SK-N-DZ (cell line): ENCODE measurements at regions not wholly inside any gene's neighbourhood (a gene's known extent, or its start where the extent isn't known, plus 50 kb on each side); places are given as distances from the start of the nearest gene placed in this dataset.
A peak's percentile ranks its signal among the peaks of the same experiment; 100 is the strongest.
"Not testable (repeated sequence)": the region's sequence is repeated elsewhere in the genome, so short reads cannot be mapped to it uniquely, and the experiment has no call there.

Source experiments
- DNase-seq: peaks from one replicate; pipeline ENCODE4 v3.0.0-alpha.2; 2015; ENCODE audit warnings: low spot score

DNA sequence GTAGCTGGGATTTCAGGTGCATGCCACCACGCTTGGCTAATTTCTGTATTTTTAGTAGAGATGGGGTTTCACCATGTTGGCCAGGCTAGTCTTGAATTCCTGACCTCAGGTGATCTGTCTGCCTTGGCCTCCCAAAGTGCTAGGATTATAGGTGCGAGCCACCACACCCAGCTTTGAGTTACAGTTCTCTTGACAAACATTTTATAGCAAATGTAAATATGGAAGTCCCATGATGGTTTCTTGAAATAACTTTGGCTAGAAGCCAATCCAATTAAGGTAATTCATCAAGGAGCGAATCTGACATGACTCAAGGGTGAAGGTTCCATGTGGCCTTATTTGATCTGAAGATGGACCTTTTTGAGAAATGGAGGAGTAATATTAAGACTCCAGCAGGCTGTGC, 76.2 kb upstream of the RFLNA start:
- not testable (repeated sequence) for DNase-seq

DNA sequence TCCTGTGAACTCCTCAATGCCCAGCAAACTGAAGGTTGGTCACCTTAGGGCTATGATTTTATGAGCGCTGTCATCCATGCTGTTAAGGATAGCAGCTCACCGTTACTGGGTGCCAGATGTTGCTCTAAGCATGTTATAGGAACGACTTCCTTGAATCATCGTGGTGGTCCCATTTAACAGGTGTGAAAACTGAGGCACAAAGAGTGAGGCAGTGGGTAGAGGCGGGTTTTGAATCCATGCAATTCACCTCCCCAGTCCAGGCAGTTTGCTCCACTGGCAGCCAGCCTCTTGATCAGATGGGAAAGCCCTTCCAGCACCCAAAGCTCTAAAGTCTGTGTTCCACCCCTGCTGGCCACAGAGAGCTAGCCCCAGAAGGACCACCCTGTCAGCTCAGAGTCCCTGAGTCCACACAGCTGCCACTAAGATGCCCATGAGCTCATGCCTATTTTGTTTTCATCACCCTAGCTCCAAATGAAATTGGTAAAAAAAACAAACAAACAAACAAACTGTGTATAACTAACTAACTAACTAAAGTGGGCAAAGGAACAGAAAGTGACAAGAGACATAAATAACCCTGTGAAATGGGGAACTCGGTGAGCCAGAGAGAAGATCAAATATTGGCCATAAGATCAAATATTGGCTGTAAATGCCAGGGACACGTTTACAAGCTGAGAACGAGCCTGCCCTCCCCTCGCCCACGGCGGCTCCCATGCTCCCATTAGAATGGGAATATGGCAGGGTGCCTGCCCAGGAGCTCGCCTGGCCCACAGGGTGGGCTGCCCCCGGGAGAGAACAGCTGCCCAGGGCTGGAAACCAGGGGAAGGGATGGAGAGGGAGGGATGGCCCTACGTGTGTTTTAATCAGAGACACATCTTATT, 72.3 kb upstream of the RFLNA start:
- no peak for DNase-seq

DNA sequence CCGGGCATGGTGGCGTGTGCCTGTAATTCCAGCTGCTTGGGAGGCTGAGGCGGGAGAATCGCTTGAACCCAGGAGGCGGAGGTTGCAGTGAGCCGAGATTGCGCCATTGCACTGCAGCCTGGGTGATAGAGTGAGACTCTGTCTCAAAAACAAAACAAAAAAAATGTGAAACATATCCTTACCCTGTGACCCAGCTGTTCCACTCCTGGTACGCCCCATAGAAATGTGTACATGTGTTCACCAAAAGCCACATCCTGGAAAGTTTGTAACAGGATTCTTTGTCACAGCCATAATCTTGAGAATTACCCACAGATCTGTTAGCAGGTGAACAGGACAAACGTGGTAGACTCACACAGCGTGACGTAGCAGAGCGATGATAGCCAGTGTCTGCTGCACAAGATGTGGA, 71.2 kb upstream of the RFLNA start:
- not testable (repeated sequence) for DNase-seq

DNA sequence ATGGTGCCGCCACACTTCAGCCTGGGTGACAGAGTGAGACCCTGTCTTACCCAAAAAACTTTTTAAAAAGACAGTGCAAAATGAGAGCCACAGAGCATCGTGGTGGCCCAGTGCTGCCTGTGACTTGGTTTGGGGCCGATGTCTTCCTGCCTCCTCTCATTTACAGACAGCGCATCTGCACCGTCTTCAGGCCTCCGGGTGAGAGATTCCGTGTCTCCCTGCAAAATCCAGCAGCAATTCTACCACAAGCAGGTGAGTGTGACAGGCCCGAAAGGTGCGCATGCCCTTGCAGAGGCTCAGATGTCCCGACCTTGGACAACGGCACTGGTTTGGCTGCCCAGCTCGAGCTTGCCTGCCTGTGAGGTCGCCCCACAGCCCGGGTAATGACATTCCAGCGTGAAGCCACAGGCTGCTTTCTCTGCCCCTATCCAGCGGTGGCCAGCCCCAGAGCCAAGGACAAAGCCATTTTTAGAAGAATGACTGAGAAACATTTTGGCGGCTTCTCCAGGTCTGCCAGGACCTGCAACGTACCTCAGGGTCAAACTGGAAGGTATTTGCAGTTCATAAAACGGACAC, 70.3 kb upstream of the RFLNA start:
- no peak for DNase-seq

DNA sequence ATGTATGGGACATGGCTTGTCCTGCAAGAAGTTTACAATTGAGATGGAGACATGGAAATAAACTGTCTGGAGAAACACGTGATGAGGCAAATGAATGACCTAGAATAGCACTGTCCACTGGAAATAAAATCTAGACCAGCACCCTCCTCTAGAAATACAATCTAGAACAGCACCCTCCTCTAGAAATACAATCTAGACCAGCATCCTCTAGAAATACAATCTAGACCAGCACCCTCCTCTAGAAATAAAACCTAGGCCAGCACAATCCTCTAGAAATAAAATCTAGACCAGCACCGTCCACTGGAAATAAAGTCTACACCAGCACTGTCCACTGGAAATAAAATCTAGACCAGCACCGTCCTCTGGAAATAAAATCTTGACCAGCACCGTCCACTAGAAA, 69.2 kb upstream of the RFLNA start:
- no peak for DNase-seq

DNA sequence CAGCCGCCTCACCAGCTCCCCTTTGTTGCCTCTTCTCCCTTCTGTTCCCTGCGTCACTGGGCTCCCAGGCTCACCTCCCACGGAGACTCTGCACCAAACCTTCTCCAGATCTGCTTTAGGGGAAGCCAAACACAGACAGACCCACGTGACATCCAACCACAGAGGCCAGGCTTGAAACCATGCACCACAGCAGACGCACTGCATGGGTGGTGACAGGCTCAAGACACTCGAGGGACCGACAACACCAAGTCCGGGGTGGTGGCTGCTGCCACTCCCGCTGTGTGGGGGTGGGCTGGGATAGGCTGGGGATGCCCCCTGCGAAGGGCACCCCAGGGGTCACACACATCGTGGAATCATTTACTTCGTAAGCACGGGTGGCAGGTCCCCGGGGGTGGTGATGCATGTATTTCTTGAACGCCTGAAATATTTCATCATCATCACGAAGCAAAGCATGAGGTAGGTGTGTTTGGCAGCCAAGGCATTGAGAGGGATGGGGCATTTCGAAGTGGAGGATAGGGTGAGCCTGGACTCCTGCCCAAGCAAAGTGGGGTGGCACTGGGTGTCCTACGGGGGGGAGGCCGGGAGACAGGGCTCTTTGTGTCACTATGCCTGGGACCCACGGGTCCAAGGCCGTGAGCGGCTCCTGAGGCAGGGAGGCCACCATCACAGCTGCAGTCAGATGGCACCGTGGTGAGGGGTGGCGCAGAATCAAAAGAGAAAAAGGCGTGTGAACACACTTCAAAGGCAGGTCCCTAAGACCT, 66.8 kb upstream of the RFLNA start:
- DNase-seq, result no peak

DNA sequence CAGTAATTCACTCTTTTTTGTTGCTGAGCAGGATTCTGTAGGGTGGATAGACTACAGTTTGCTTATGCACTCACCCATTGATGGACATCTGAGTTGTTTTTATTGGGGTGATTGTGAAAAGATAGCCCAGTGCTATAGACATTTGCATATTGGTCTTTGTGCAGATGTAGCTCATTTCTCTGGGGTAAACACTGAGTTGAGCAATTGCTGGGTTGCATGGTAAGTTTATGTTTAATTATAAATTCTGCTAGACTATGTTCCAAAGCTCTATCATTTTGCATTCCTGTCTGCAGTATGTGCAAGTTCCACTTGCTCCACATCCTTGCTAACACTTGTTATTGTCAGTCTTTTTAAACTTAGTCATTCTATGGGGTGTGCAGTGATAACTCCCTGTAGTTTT, 65.4 kb upstream of the RFLNA start:
- no peak for DNase-seq

DNA sequence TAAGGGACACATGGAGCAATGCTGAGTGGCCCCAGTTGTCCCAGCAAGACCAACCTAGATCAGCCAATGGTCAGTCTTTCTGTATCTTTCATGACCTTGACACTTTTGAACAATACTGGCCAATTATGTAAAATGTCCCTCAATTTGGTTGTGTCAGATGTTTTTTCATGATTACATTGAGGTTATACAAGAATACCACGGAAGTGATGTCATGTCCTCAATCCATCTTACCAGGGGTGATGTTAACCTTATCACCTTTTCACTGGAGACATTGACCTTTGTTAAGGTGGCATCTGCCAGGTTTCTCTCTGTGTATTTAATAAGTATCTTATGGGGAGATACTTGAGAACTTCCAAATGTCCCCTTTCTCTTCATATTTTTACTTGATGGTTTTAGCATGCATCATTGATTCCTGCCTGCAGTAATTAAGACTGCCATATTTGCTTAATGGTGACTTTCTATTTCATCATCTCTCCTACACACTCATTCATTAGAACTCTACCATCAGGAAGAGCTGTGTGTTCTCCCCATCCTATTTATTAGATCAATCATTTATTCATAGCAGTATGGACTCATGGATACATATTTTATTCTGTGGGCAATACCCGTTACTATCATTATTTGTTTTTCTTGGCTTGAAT, 64.7 kb upstream of the RFLNA start:
- no peak for DNase-seq

DNA sequence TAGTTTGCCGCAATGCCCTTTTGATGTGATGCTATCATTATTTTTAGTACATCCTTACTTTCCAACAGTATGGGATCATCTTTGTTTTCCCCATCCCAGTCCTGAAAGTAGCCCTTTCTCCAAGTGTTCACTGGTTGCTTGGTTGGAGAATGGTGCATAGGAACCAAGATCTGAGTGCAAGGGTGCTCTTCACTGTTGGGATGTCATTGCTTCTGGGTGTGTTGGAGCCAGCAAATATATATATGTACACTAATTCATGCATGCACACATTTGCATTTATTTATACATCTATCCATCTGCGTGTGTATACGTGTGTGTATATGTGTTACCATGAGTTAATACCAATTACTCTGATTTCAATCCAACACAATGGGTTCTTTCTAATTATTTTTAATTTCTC, 64.1 kb upstream of the RFLNA start:
- DNase-seq, result no peak

DNA sequence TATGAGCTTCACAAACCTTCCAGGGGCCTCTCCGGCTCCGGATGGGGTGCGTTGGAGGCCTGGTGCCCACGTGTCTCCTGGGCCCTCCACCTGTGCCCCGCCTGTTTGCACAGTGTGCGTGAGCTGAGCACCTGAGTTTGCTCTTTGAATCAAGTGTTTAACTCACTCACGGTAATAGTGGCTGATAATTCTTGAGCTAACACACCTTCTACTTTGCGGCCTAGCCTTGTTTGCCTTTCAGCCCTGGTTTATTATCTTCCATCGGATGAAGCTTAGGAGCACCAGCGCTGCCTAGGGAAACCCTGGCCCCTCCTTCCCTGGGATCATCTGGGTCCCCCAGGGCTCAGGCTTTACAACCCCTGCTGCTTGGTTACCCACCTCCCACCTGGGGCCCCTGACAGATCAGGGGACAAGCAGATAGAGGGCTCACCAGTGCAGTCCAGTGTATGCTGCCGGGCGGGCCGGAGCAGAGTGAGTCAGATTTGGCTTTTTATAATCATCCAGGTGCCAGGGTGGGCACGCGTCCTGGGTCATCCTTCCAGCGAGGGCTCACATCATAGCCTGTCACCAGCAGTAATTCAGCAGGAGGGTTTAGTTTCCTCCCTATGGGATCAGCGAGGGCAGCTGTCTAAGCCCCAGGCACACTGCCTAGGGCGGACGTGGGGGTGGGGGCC, 62.8 kb upstream of the RFLNA start:
- no peak for DNase-seq

DNA sequence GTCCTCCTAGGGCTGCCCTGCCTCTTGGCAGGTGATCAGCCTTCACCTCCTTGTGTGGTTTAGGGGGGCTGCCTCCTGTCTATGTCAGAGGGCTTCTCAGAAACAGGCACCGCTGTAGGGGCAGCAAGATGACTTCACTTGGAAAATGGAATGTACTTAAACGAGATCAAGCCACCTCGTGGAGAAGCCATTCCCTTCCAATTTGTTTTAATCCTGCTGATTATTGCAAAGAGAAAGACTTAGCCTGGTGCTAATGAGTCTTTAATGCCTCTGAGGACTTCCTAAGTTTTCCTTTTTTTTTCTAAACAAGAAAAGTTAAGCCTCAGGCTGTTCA, 62.3 kb upstream of the RFLNA start:
- no peak for DNase-seq

DNA sequence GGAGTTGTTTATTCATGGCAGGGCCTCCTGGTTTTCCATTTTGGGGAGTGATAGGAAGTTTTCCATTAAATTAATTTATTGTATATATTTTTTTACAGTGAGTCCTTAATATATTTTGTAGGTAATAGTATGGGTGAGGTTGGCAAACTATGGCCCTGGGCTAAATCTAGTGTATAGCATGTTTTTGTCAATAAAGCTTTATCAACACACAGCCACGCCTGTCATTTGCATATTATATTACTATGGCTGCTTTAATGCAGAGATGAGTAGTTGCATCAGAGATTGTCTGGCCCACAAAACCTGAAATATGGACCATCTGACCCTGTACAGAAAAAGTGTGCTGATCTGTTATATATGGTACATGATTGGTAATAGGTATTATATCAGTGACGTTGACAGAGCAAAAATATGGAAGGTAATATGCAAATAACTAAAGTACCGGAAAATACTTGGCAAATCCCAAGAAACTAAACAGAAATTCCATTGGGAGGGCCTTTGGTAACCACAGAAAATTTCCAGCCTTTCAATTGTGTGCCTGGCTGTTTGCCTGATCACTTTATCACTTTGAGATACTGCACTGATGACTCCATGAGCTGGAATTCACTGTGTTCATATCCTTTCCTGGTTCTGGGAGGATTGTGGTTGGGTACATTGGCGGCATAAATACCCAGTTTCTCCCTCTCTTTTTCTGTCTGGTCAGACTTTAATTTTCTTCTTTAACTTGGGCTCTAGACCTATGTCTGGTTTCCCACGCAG, 61.7 kb upstream of the RFLNA start:
- no peak for DNase-seq

DNA sequence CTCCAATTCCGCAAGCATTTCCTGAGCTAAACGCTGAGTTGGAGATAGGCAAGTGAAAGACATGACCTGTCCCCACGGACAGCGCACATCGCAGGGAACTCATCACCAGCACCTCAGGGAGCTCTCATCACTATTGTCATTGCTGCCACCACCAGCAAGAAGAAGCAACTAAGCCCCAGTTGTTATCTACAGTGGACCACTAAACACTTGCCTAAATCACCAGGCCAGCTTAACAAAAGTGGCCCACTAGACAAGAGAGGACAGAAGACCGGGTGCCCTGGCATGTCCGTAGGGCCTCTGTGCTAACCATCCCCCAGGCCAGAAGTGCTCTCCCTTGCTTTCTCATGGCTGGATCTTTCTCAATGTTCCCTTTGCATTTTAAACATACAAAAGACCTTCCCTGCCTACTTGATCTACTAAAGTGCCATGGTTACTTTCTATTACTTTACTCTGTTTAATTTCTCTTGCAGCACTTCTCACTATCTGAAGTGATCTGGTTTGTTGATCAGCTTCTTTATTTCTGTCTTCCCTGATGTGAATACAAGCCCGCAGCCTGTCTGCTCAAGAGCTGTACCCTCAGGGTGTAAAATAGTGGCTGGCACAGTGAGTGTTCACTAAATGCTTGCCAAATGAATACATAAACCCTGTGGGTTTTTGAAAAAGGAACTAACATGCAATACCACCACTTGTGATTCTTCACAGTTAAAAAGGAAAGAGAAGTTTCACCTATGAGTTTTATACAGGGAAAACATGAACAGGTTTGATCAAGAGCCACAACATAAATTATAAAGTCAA, 60.9 kb upstream of the RFLNA start:
- no peak for DNase-seq

DNA sequence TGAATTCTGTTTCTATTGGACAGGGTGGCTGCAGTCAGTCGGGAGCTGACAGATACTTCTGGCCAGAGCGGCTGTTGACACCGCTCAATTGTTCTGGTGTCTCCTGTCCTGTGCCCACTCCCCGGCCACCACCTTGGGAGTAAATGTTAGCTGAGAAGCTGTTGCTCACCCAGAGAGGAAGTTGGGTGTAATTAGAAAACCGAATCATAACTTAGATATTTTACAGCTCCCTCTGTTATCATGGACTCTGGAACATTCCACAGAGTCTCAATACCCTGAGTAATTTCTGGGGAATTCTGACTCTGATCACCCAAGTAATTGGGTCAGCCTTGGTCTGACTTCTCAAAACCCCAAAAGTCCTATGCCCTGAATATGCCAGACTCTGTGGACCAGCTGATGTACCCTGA, 58.3 kb upstream of the RFLNA start:
- DNase-seq, result no peak

DNA sequence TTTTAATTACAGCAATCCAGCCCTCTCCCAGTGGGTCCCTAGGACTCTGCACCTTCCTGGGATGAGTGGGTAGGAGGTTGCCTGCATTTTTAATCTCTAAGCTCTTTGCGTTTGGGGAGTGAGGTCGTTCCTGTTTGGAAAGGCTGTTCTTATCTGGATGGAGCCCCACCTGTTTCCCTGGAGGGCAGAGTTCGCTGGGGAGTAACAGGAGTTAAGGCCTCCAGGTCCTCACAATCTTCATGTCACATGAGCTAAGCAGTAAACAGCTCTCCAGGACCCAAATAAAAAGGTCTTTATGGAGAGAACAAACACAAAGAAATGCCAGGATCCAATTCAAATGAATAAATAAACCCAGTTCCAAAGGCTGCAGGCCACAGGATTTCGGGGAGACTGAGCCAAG, 56.0 kb upstream of the RFLNA start:
- DNase-seq, result no peak

DNA sequence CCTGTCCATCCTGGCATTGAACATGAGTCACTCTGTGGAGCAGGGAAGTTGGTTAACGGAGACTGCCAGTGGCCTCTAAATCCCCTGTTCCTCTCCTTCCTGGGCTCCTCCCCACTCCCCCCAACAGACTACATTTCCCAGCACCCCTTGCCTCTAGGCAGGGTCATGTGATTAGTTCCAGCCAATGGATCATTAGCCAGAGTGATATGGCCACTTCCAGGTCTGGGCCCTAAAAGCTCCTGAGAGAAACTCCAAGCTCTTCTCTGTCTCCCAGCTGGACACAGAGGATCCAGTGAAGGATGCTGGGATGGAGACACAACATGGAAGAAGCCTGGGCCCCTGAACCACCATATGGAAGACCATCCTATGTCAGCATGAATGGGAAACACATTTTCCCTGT, 54.4 kb upstream of the RFLNA start:
- DNase-seq, result peak; percentile 77

DNA sequence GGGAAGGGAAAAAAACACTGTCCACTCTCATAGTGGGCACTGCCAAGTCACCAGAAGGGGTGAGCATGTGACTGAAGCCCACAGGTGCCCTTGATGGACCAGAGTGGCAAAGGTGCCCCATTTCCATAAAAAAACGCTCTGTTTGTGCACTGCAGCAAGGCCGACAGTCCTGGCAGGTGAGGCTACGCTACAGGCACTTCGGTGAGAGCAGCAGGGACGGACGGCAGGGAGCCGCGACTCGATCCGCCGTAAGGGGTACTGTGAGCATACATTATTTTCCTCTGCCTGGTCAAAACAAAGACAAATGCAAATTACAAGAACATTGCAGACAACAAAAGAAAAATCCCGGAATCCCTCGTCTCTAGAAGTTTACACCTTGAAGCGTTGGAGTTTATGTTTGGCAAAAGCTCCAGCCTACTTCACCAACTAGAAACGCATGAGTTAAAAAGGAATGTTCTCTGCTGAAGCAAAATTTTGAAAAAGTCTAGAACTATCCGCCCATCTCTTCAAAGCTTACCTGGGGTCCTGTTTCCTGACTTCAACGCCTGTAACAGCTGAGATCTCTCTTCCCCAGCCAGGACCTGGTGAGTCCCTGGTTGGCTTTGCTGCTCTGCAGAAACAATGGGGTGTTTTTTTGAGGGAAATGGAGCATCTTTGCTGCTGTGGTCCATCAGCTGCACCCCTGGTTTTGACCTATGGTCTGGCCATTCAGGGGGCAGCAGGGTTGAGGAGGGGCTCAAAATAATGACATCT, 52.9 kb upstream of the RFLNA start:
- DNase-seq, result no peak

DNA sequence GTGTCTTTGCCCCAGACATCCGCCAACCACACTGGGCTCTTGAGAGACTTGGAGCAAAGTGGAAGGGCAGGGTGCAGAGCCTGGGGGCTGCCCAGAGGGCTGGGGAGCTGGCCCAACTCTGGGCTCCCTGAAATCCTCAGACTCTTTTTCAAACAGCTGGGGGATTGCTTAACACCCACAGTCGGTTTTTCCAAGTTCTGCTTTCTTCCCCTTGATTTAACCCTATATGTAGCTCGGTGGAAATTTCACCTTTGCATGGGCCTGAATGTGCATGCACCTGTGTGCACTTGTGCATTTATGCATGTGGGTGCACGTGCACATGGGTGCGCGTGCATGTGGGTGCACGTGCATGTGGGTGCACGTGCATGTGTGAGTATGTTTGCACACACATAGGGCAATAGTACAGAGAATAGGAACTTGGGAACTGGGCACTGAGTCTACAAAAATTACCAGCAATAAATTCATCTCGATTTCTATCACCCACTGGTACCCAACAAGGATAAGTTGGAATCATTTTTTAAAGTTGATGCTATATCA, 52.3 kb upstream of the RFLNA start:
- no peak for DNase-seq

DNA sequence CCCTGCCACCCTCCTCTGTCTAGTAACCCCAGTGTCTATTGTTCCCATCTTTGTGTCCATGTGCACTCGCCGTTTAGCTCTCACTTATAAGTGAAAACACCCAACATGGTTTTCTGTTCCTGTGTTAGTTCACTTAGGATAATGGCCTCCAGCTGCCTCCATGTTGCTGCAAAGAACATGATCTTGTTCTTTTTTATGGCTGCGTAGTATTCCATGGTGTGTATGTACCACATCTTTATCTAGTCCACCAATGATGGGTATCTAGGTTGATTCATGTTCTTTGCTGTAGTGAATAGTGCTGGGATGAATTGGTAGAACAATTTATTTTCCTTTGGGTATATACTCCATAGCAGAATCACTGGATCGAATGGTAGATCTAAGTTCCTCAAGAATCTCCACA, 51.0 kb upstream of the RFLNA start:
- DNase-seq, result no peak
